22Rv1 (cell line): ENCODE measurements at regions not wholly inside any gene's neighbourhood (a gene's known extent, or its start where the extent isn't known, plus 50 kb on each side); places are given as distances from the start of the nearest gene placed in this dataset.
A peak's percentile ranks its signal among the peaks of the same experiment; 100 is the strongest.

Source experiments
- H3K27ac ChIP-seq: fragments of 450-650 bp; 2 replicates; pipeline ENCODE4 v1.5.1; 2017
- ZFX ChIP-seq: fragments of 450-650 bp; IDR thresholded peaks from 2 replicates; pipeline ENCODE4 v1.6.1; 2017; ENCODE audit warnings: antibody characterized with exemption, borderline replicate concordance
- TF ChIP-seq, protein P1 (sequence below): fragments of 450-650 bp; IDR thresholded peaks from 2 replicates; pipeline ENCODE4 v1.5.1; 2017; ENCODE audit warnings: mild to moderate bottlenecking

GRCh38 chr11:105432241-105432995, 177.5 kb upstream of the GRIA4 start:
- no peak for TF ChIP-seq ZFX
- H3K27ac ChIP-seq = 0 out of 2 replicates have a peak overlapping the region, but pooled peaks have one; percentile 9

GRCh38 chr11:105429096-105429910, 180.6 kb upstream of the GRIA4 start:
- TF ChIP-seq, protein P1, sequence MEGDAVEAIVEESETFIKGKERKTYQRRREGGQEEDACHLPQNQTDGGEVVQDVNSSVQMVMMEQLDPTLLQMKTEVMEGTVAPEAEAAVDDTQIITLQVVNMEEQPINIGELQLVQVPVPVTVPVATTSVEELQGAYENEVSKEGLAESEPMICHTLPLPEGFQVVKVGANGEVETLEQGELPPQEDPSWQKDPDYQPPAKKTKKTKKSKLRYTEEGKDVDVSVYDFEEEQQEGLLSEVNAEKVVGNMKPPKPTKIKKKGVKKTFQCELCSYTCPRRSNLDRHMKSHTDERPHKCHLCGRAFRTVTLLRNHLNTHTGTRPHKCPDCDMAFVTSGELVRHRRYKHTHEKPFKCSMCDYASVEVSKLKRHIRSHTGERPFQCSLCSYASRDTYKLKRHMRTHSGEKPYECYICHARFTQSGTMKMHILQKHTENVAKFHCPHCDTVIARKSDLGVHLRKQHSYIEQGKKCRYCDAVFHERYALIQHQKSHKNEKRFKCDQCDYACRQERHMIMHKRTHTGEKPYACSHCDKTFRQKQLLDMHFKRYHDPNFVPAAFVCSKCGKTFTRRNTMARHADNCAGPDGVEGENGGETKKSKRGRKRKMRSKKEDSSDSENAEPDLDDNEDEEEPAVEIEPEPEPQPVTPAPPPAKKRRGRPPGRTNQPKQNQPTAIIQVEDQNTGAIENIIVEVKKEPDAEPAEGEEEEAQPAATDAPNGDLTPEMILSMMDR = no peak
- no peak for TF ChIP-seq ZFX
- H3K27ac ChIP-seq = no peak overlapping the region

GRCh38 chr11:105407101-105407500, 202.8 kb upstream of the GRIA4 start:
- no peak overlapping the region for H3K27ac ChIP-seq
- no peak for TF ChIP-seq ZFX
- TF ChIP-seq, protein P1 = no peak

- no peak overlapping the region for H3K27ac ChIP-seq
- TF ChIP-seq ZFX = no peak
- TF ChIP-seq, protein P1 = no peak
These were observed 208.5 kb upstream of the GRIA4 start for GRCh38 chr11:105401269-105401809.

DNA sequence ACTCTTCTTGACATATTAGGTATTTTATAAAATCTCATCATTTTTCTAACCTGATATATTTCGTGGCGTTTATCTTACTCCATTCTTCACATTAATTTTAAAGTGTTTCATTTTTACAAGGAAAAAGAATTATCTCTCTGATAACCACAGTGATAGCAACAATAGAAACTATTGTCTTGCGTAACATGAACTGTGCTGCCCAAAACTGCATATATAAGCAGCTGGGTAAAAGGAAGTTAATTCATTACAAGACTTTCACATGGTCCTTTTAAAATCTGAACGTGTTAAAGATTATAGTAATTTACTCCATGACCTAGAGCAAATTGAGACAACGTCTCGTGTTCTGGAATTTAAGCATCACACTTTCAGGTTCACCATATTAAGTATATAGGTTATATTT, 210.4 kb upstream of the GRIA4 start:
- TF ChIP-seq, protein P1 = no peak
- TF ChIP-seq ZFX = no peak

DNA sequence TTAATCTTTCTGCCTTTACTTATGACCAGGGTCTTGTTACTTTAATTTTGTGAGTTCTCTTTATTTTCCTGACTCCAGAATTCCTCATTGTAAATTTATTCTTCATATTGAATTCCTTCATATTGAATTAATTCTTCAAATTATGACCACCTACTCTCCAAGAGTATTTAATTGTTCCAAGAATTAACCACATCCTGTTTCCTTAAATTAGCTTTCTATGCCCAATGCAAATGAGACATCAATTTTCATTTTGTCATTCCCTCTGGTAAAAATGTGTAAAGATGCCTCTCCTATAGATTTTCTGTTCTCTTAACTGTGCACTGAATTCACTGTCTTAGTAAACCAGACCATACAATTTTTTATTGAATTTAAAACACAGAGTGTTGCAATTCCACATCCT, 211.2 kb upstream of the GRIA4 start:
- TF ChIP-seq, protein P1 = no peak
- no peak for TF ChIP-seq ZFX

More for the DNA sequence above, 210.4 kb upstream of the GRIA4 start:
- H3K27ac ChIP-seq = no peak overlapping the region

DNA sequence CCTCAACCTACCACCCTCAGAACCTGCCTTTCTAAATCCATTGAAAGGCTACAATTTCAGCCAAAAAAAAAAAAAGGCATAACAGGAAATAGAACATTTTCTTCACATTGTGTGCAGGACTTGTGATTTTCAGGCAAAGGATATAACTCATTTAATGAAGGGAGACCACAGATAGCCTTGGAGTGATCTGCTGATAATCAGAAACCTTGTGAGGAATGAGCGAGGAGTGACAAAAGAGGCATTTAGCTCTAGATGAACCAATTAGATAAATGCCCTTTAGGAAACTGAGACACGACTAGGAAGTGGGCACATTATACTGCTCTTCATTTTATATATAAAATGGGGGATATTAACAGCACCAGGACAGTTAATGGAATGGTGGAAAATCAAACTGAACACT, 216.5 kb upstream of the GRIA4 start:
- TF ChIP-seq ZFX = no peak
- TF ChIP-seq, protein P1 = no peak
- H3K27ac ChIP-seq = no peak overlapping the region

More for the DNA sequence above, 211.2 kb upstream of the GRIA4 start:
- H3K27ac ChIP-seq = no peak overlapping the region
